ENCODE measurements at regions not wholly inside any gene's neighbourhood (a gene's known extent, or its start where the extent isn't known, plus 50 kb on each side); places are given as distances from the start of the nearest gene placed in this dataset.

GRCh38 chr13:42658019-42658418 is 84.1 kb downstream of the TNFSF11 start:
- DNase-seq (ENCODE audit: low spot score in 2 of 2): no peak
- intact Hi-C loops (cut with DNase I; ENCODE audit: low total_unique reads): no loop called here
- TF ChIP-seq CTCF (IDR thresholded peaks at IDR 0.05) (no peak), POLR2AphosphoS5 (IDR thresholded peaks at IDR 0.05) (no peak), POLR2A (IDR thresholded peaks at IDR 0.05) (no peak)
- H3K4me3 ChIP-seq: no peak overlapping the region
- H3K9me3 ChIP-seq: no peaks in the 10 kb centered on the region
- no peaks in the 10 kb centered on the region for H3K4me1 ChIP-seq
- H3K36me3 ChIP-seq: no peaks in the 10 kb centered on the region
- no peaks in the 10 kb centered on the region for H3K27me3 ChIP-seq
- H3K27ac ChIP-seq: no peak overlapping the region

- no peaks in the 10 kb centered on the region for H3K4me1 ChIP-seq
- H3K27ac ChIP-seq: no peak overlapping the region
- DNase-seq (ENCODE audit: low spot score in 2 of 2): no peak
- no peaks in the 10 kb centered on the region for H3K9me3 ChIP-seq
- intact Hi-C loops (cut with DNase I; ENCODE audit: low total_unique reads): no loop called here
- no peak overlapping the region for H3K4me3 ChIP-seq
- H3K36me3 ChIP-seq: no peaks in the 10 kb centered on the region
- H3K27me3 ChIP-seq: no peaks in the 10 kb centered on the region
- no peak for TF ChIP-seq CTCF (IDR thresholded peaks at IDR 0.05)
- no peak for TF ChIP-seq POLR2A (IDR thresholded peaks at IDR 0.05)
- no peak for TF ChIP-seq POLR2AphosphoS5 (IDR thresholded peaks at IDR 0.05)
These were observed 86.5 kb downstream of the TNFSF11 start for GRCh38 chr13:42660333-42660965.

GRCh38 chr13:42667638-42668037 is 93.7 kb downstream of the TNFSF11 start:
- Histone ChIP-seq H3K36me3 (no peaks in the 10 kb centered on the region), H3K4me3 (no peak overlapping the region), H3K9me3 (no peaks in the 10 kb centered on the region), H3K4me1 (no peaks in the 10 kb centered on the region), H3K27ac (no peak overlapping the region), H3K27me3 (no peaks in the 10 kb centered on the region)
- no peak for TF ChIP-seq POLR2AphosphoS5 (IDR thresholded peaks at IDR 0.05)
- TF ChIP-seq POLR2A (IDR thresholded peaks at IDR 0.05): no peak
- TF ChIP-seq CTCF (IDR thresholded peaks at IDR 0.05): no peak
- intact Hi-C loops (cut with DNase I; ENCODE audit: low total_unique reads): no loop called here
- no peak for DNase-seq (ENCODE audit: low spot score in 2 of 2)

GRCh38 chr13:42671502-42671901 is 97.5 kb downstream of the TNFSF11 start:
- H3K4me1 ChIP-seq: no peaks in the 10 kb centered on the region
- no peaks in the 10 kb centered on the region for H3K36me3 ChIP-seq
- H3K9me3 ChIP-seq: peaks cover 0 to 9% of the 10 kb centered on the region in 2 donors
- no peaks in the 10 kb centered on the region for H3K27me3 ChIP-seq
- DNase-seq (ENCODE audit: low spot score in 2 of 2): no peak
- intact Hi-C loops (cut with DNase I; ENCODE audit: low total_unique reads): no loop called here
- H3K4me3 ChIP-seq: no peak overlapping the region
- TF ChIP-seq POLR2A (IDR thresholded peaks at IDR 0.05) (no peak), POLR2AphosphoS5 (IDR thresholded peaks at IDR 0.05) (no peak), CTCF (IDR thresholded peaks at IDR 0.05) (no peak)
- H3K27ac ChIP-seq: no peak overlapping the region

GRCh38 chr13:42673677-42674076 is 99.7 kb downstream of the TNFSF11 start:
- no peak for DNase-seq (ENCODE audit: low spot score in 2 of 2)
- intact Hi-C loops (cut with DNase I; ENCODE audit: low total_unique reads): no loop called here
- TF ChIP-seq POLR2A (IDR thresholded peaks at IDR 0.05): no peak
- no peak for TF ChIP-seq CTCF (IDR thresholded peaks at IDR 0.05)
- TF ChIP-seq POLR2AphosphoS5 (IDR thresholded peaks at IDR 0.05): no peak
- peaks cover 0 to 9% of the 10 kb centered on the region in 2 donors for H3K9me3 ChIP-seq
- no peak overlapping the region for H3K27ac ChIP-seq
- H3K4me1 ChIP-seq: no peaks in the 10 kb centered on the region
- no peaks in the 10 kb centered on the region for H3K27me3 ChIP-seq
- H3K4me3 ChIP-seq: no peak overlapping the region
- no peaks in the 10 kb centered on the region for H3K36me3 ChIP-seq

Measured in breast epithelium (tissue), 4 donors.